Stimulated activated naive CD8-positive, alpha-beta T cell treated with anti-CD3 and anti-CD28 coated beads, Interleukin-15, amount 100 ng/mL, for 72 hours (primary cell): ENCODE measurements at regions not wholly inside any gene's neighbourhood (a gene's known extent, or its start where the extent isn't known, plus 50 kb on each side); places are given as distances from the start of the nearest gene placed in this dataset.
A peak's percentile ranks its signal among the peaks of the same experiment; 100 is the strongest.
"Not testable (repeated sequence)": the region's sequence is repeated elsewhere in the genome, so short reads cannot be mapped to it uniquely, and the experiment has no call there.

Experiments
- ATAC-seq: fragments of 150-1000 bp; cut with Tn5 transposase; 2 replicates; pipeline ENCODE4 v1.10.0; 2021; ENCODE audit warnings: mild to moderate bottlenecking, moderate library complexity
- DNase-seq, 2 donors: peaks; one replicate each; pipeline ENCODE4 v3.0.0; 2021 to 2022
- H3K27ac Mint-ChIP-seq, 2 donors: one replicate each; pipeline ENCODE4 v1.8.0; 2022; ENCODE audit warnings: mild to moderate bottlenecking in 2 of 2, mixed read lengths in 2 of 2, moderate library complexity in 2 of 2
- H3K27me3 Mint-ChIP-seq: one replicate; pipeline ENCODE4 v1.8.0; 2022; ENCODE audit warnings: mixed read lengths
- H3K4me1 Mint-ChIP-seq: one replicate; pipeline ENCODE4 v1.8.0; 2022; ENCODE audit warnings: mild to moderate bottlenecking, mixed read lengths
- H3K4me3 Mint-ChIP-seq, 2 donors: one replicate each; pipeline ENCODE4 v1.8.0; 2022; ENCODE audit warnings: mild to moderate bottlenecking in 2 of 2, mixed read lengths in 2 of 2, moderate library complexity in 1 of 2
- H3K9me3 Mint-ChIP-seq, 2 donors: one replicate each; pipeline ENCODE4 v1.8.0; 2022; ENCODE audit warnings: mixed read lengths in 2 of 2

- no peaks in the 10 kb centered on the region for H3K27me3 Mint-ChIP-seq
- no peaks in the 10 kb centered on the region for H3K4me1 Mint-ChIP-seq
- H3K27ac Mint-ChIP-seq = no peak overlapping the region
- H3K9me3 Mint-ChIP-seq = peaks cover 4 to 6% of the 10 kb centered on the region in 2 donors
- ATAC-seq (no peak), DNase-seq (no peak)
- H3K4me3 Mint-ChIP-seq = no peak overlapping the region
These were observed 156.0 kb upstream of the SOX6 start for GRCh38 chr11:16512198-16512898.

GRCh38 chr11:16511116-16512114 lies 155.1 kb upstream of the SOX6 start:
- H3K4me3 Mint-ChIP-seq = no peak overlapping the region
- ATAC-seq (no peak), DNase-seq (no peak)
- H3K27ac Mint-ChIP-seq = no peak overlapping the region
- peaks cover 10 to 15% of the 10 kb centered on the region in 2 donors for H3K9me3 Mint-ChIP-seq
- H3K27me3 Mint-ChIP-seq = no peaks in the 10 kb centered on the region
- no peaks in the 10 kb centered on the region for H3K4me1 Mint-ChIP-seq

- Mint-ChIP-seq H3K27ac (no peak overlapping the region), H3K4me1 (no peaks in the 10 kb centered on the region), H3K9me3 (peaks cover 13 to 36% of the 10 kb centered on the region in 2 donors), H3K4me3 (no peak overlapping the region), H3K27me3 (no peaks in the 10 kb centered on the region)
- ATAC-seq (no peak), DNase-seq (no peak)
These were observed 149.1 kb upstream of the SOX6 start for GRCh38 chr11:16505481-16505880.

- not testable (repeated sequence) for H3K27ac Mint-ChIP-seq, H3K4me1 Mint-ChIP-seq, DNase-seq, H3K27me3 Mint-ChIP-seq, H3K4me3 Mint-ChIP-seq, ATAC-seq
- H3K9me3 Mint-ChIP-seq = peaks cover 18 to 43% of the 10 kb centered on the region in 2 donors
These were observed 147.5 kb upstream of the SOX6 start for GRCh38 chr11:16503891-16504290.

GRCh38 chr11:16494918-16495691 lies 138.8 kb upstream of the SOX6 start:
- Mint-ChIP-seq H3K4me1 (no peaks in the 10 kb centered on the region), H3K9me3 (peaks cover 24 to 25% of the 10 kb centered on the region in 2 donors), H3K27ac (no peak overlapping the region), H3K4me3 (no peak overlapping the region), H3K27me3 (no peaks in the 10 kb centered on the region)
- ATAC-seq (no peak), DNase-seq (no peak)

- Mint-ChIP-seq H3K4me3 (no peak overlapping the region), H3K27ac (peak overlapping the region in 1 of 2 donors; percentile 27), H3K27me3 (no peaks in the 10 kb centered on the region), H3K4me1 (no peaks in the 10 kb centered on the region), H3K9me3 (no peaks in the 10 kb centered on the region)
- DNase-seq (no peak), ATAC-seq (no peak)
These were observed 128.1 kb upstream of the SOX6 start for GRCh38 chr11:16484434-16484833.

- H3K27me3 Mint-ChIP-seq = no peaks in the 10 kb centered on the region
- H3K9me3 Mint-ChIP-seq = peaks cover 0 to 5% of the 10 kb centered on the region in 2 donors
- ATAC-seq (no peak), DNase-seq (no peak)
- H3K4me1 Mint-ChIP-seq = no peaks in the 10 kb centered on the region
- no peak overlapping the region for H3K27ac Mint-ChIP-seq
- no peak overlapping the region for H3K4me3 Mint-ChIP-seq
These were observed 118.3 kb upstream of the SOX6 start for GRCh38 chr11:16474659-16475058.

GRCh38 chr11:16469968-16470367 lies 113.6 kb upstream of the SOX6 start:
- H3K4me1 Mint-ChIP-seq = no peaks in the 10 kb centered on the region
- H3K9me3 Mint-ChIP-seq = peaks cover 0 to 5% of the 10 kb centered on the region in 2 donors
- no peak overlapping the region for H3K4me3 Mint-ChIP-seq
- no peak overlapping the region for H3K27ac Mint-ChIP-seq
- DNase-seq = no peak
- no peaks in the 10 kb centered on the region for H3K27me3 Mint-ChIP-seq
- ATAC-seq = no peak

- Mint-ChIP-seq H3K4me1 (no peaks in the 10 kb centered on the region), H3K27ac (no peak overlapping the region), H3K4me3 (no peak overlapping the region), H3K9me3 (peaks cover 0 to under 1% of the 10 kb centered on the region in 2 donors), H3K27me3 (no peaks in the 10 kb centered on the region)
- DNase-seq (no peak), ATAC-seq (no peak)
These were observed 112.5 kb upstream of the SOX6 start for GRCh38 chr11:16468735-16469453.

- DNase-seq (no peak), ATAC-seq (no peak)
- Mint-ChIP-seq H3K4me3 (no peak overlapping the region), H3K27ac (no peak overlapping the region), H3K4me1 (no peaks in the 10 kb centered on the region), H3K9me3 (peaks cover 0 to 5% of the 10 kb centered on the region in 2 donors), H3K27me3 (no peaks in the 10 kb centered on the region)
These were observed 104.2 kb upstream of the SOX6 start for GRCh38 chr11:16460508-16460907.

GRCh38 chr11:16456366-16456765 lies 100.0 kb upstream of the SOX6 start:
- no peaks in the 10 kb centered on the region for H3K4me1 Mint-ChIP-seq
- no peak overlapping the region for H3K27ac Mint-ChIP-seq
- no peak overlapping the region for H3K4me3 Mint-ChIP-seq
- H3K27me3 Mint-ChIP-seq = no peaks in the 10 kb centered on the region
- ATAC-seq (no peak), DNase-seq (no peak)
- H3K9me3 Mint-ChIP-seq = peaks cover 0 to 4% of the 10 kb centered on the region in 2 donors

- Mint-ChIP-seq H3K27ac (no peak overlapping the region), H3K4me3 (no peak overlapping the region), H3K9me3 (no peaks in the 10 kb centered on the region), H3K4me1 (no peaks in the 10 kb centered on the region), H3K27me3 (no peaks in the 10 kb centered on the region)
- DNase-seq (no peak), ATAC-seq (no peak)
These were observed 98.0 kb upstream of the SOX6 start for GRCh38 chr11:16454289-16454863.

GRCh38 chr11:16448123-16448717 lies 91.9 kb upstream of the SOX6 start:
- no peak for DNase-seq
- H3K27ac Mint-ChIP-seq = no peak overlapping the region
- H3K27me3 Mint-ChIP-seq = no peaks in the 10 kb centered on the region
- ATAC-seq = no peak
- peaks cover 0 to 7% of the 10 kb centered on the region in 2 donors for H3K9me3 Mint-ChIP-seq
- no peaks in the 10 kb centered on the region for H3K4me1 Mint-ChIP-seq
- no peak overlapping the region for H3K4me3 Mint-ChIP-seq

GRCh38 chr11:16441461-16441860 lies 85.1 kb upstream of the SOX6 start:
- Mint-ChIP-seq H3K4me3 (no peak overlapping the region), H3K9me3 (peaks cover under 1 to 3% of the 10 kb centered on the region in 2 donors), H3K27me3 (no peaks in the 10 kb centered on the region), H3K27ac (no peak overlapping the region), H3K4me1 (no peaks in the 10 kb centered on the region)
- DNase-seq (no peak), ATAC-seq (no peak)
